ACC112 (cell line): ENCODE measurements at regions not wholly inside any gene's neighbourhood (a gene's known extent, or its start where the extent isn't known, plus 50 kb on each side); places are given as distances from the start of the nearest gene placed in this dataset.
"Not testable (repeated sequence)": the region's sequence is repeated elsewhere in the genome, so short reads cannot be mapped to it uniquely, and the experiment has no call there.

Experiments used
- H2AFZ ChIP-seq: fragments of 200-600 bp; sonication (generic); one replicate; pipeline ENCODE4 v1.6.0; 2017; ENCODE audit warnings: antibody characterized with exemption, low read length; ENCODE audit not compliant: unreplicated experiment
- H3K27ac ChIP-seq: fragments of 200-600 bp; sonication (generic); 2 replicates; pipeline ENCODE4 v1.5.1; 2014; ENCODE audit warnings: low read depth, mild to moderate bottlenecking, antibody characterized with exemption, low read length, moderate library complexity
- H3K27me3 ChIP-seq: fragments of 200-600 bp; sonication (generic); 2 replicates; pipeline ENCODE4 v1.6.1; 2014; ENCODE audit warnings: mild to moderate bottlenecking, antibody characterized with exemption, low read length, moderate library complexity, mixed read lengths; ENCODE audit not compliant: insufficient read depth
- H3K36me3 ChIP-seq: fragments of 200-600 bp; sonication (generic); 2 replicates; pipeline ENCODE4 v1.6.1; 2016; ENCODE audit warnings: mild to moderate bottlenecking, antibody characterized with exemption, low read length, moderate library complexity, mixed read lengths; ENCODE audit not compliant: insufficient read depth
- H3K4me1 ChIP-seq: fragments of 200-600 bp; sonication (generic); one replicate; pipeline ENCODE4 v1.6.1; 2016; ENCODE audit warnings: low read length, mixed read lengths; ENCODE audit not compliant: insufficient read depth, unreplicated experiment, control insufficient read depth
- H3K4me3 ChIP-seq: fragments of 200-600 bp; sonication (generic); 2 replicates; pipeline ENCODE4 v1.5.1; 2014; ENCODE audit warnings: mild to moderate bottlenecking, low read depth, low read length
- H3K79me2 ChIP-seq: fragments of 200-600 bp; sonication (generic); one replicate; pipeline ENCODE4 v1.6.0; 2016; ENCODE audit warnings: low read length; ENCODE audit not compliant: control insufficient read depth, unreplicated experiment, insufficient read depth

- not testable (repeated sequence) for H3K79me2 ChIP-seq, H2AFZ ChIP-seq, H3K4me1 ChIP-seq, H3K36me3 ChIP-seq, H3K4me3 ChIP-seq, H3K27me3 ChIP-seq, H3K27ac ChIP-seq
Measured at GRCh38 chr11:87494936-87495335, 457.2 kb downstream of the TMEM135 start.

DNA sequence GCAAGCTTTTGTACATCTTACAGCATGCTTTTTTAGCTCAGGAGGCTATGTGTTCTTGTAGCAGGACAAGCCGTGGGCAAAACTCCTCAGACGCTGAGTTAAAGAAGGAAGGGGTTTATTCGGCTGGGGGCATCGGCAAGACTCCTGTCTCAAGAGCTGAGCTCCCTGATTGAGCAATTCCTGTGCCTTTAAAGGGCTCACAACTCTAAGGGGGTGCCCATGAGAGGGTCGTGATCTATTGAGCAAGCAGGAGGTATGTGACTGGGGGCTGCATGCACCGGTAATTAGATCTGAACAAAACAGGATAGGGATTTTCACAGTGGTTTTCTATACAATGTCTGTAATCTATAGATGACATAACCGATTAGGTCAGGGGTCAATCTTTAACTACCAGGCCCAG, 456.3 kb downstream of the TMEM135 start:
- not testable (repeated sequence) for H3K4me3 ChIP-seq, H2AFZ ChIP-seq, H3K4me1 ChIP-seq, H3K27ac ChIP-seq, H3K79me2 ChIP-seq, H3K36me3 ChIP-seq, H3K27me3 ChIP-seq

DNA sequence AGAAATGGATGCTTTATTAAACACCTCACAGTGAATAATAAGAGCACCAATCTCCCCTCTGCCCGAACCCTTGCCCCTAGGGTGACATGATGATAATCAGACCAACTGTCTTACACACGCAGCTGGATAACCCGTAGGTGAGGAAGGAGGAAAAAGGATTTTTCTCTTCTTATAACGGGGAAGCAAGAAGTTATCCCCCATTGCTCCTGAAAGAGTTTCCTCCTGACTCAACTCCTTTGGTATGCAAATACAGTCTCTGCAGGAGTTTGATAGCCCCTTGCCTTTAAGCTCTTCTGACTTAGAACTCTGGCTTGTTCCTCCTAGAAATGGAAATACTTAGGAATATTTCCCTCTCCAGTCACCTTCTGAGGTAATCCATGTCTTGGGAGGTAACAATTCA, 455.8 kb downstream of the TMEM135 start:
- H3K79me2 ChIP-seq, result no peaks in the 10 kb centered on the region
- H3K4me3 ChIP-seq, result no peak overlapping the region
- H3K27me3 ChIP-seq, result no peaks in the 10 kb centered on the region; the same call in 1 of the 2 replicates
- H3K27ac ChIP-seq, result no peak overlapping the region
- H2AFZ ChIP-seq, result no peak overlapping the region
- no peaks in the 10 kb centered on the region for H3K36me3 ChIP-seq
- no peaks in the 10 kb centered on the region for H3K4me1 ChIP-seq

DNA sequence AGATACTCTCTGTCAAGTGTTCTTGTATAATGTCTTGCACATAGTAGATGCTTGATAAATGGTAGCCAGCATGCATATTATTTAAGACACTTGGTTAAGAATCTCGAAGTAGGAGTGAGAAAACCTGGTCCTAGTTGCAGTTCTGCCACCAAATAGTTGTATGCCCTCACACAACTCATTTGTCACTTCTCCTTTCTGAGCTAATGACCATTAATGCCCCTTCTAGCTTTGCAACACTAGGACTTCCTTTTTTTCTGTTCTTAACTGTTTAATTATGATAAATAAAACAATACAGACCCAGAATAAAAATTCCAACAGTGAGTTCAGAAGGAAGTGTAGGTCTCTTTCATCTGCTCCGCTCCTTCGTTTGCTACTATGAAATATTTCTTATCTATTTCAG, 453.6 kb downstream of the TMEM135 start:
- H3K4me1 ChIP-seq, result no peaks in the 10 kb centered on the region
- H3K27ac ChIP-seq, result no peak overlapping the region
- no peak overlapping the region for H3K4me3 ChIP-seq
- H3K36me3 ChIP-seq, result no peaks in the 10 kb centered on the region
- no peaks in the 10 kb centered on the region; the same call in none of the 2 replicates for H3K27me3 ChIP-seq
- no peaks in the 10 kb centered on the region for H3K79me2 ChIP-seq
- no peak overlapping the region for H2AFZ ChIP-seq

DNA sequence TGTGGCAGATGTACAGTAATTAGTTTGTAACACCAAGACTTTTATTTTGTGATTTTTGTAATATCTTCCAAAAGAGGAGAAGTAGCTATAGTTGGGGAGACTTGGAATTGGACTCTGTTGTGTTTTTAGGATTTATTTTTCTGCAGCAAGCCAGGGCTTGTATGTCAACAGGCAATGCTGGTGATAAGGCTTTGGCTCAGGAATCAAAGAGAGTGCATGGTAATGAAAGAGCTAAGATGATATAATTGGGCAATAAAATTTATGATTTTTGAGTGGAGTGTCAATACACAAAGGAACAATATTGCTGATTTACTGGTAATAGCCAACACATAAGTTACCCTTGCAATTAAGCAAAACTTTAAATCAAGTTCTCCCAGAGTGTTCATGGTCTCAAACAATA, 452.9 kb downstream of the TMEM135 start:
- H3K36me3 ChIP-seq, result no peaks in the 10 kb centered on the region
- no peak overlapping the region for H3K27ac ChIP-seq
- no peak overlapping the region for H2AFZ ChIP-seq
- H3K4me1 ChIP-seq, result no peaks in the 10 kb centered on the region
- no peaks in the 10 kb centered on the region; the same call in none of the 2 replicates for H3K27me3 ChIP-seq
- H3K4me3 ChIP-seq, result no peak overlapping the region
- no peaks in the 10 kb centered on the region for H3K79me2 ChIP-seq

GRCh38 chr11:87484566-87484965, 446.8 kb downstream of the TMEM135 start:
- Histone ChIP-seq H2AFZ (no peak overlapping the region), H3K27ac (no peak overlapping the region), H3K36me3 (no peaks in the 10 kb centered on the region), H3K4me1 (no peaks in the 10 kb centered on the region), H3K27me3 (no peaks in the 10 kb centered on the region; the same call in 1 of the 2 replicates), H3K4me3 (no peak overlapping the region), H3K79me2 (no peaks in the 10 kb centered on the region)

DNA sequence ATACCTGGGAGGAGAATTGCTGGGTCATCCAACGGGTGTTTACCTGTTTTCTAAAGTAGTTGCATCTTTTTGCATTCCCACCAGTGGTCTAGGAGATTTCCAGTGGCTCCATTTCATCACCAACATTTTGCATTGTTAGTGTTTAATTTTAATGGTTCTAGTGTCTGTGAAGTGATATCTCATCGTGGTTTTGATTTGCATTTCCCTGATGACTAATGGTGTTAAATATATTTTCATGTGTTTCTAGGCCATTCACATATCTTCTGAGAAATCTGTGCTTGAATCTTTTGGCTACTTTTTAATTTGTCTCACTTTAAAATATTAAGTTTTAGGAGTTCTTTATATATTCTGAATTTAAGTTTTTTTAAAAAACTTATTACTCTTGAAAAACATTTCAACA, 439.6 kb downstream of the TMEM135 start:
- Histone ChIP-seq H3K4me3 (no peak overlapping the region), H3K27ac (no peak overlapping the region), H2AFZ (no peak overlapping the region), H3K4me1 (peaks cover 11% of the 10 kb centered on the region), H3K36me3 (no peaks in the 10 kb centered on the region), H3K27me3 (no peaks in the 10 kb centered on the region), H3K79me2 (no peaks in the 10 kb centered on the region)

- Histone ChIP-seq H3K27me3 (no peaks in the 10 kb centered on the region), H3K79me2 (no peaks in the 10 kb centered on the region), H2AFZ (no peak overlapping the region), H3K36me3 (no peaks in the 10 kb centered on the region), H3K4me3 (no peak overlapping the region), H3K4me1 (peaks cover 11% of the 10 kb centered on the region), H3K27ac (no peak overlapping the region)
Measured at GRCh38 chr11:87473174-87473573, 435.4 kb downstream of the TMEM135 start.

DNA sequence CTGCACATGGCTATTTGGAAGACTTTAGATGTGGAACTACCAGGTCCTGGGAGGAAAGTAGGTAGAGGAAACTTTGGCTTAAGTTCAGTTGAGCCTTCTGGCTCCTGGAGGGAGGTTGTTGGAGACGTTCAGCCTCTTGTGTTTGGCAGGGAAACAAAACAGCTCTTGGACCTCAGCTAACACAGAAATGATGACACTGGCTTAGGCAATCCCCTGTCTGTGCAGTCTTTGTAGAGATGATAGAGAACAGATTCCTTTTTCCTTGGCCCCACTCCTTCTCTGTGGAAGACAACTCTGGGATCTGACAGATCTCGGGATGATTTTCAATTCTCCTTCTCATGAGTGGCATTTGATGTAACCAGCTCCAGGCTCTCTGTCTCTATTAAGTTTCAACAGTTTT, 428.5 kb downstream of the TMEM135 start:
- Histone ChIP-seq H3K27me3 (0 out of 2 replicates have a peak, but pooled peaks cover 7% of the 10 kb centered on the region), H3K36me3 (no peaks in the 10 kb centered on the region), H3K4me1 (no peaks in the 10 kb centered on the region), H2AFZ (no peak overlapping the region), H3K79me2 (no peaks in the 10 kb centered on the region), H3K4me3 (no peak overlapping the region), H3K27ac (no peak overlapping the region)

DNA sequence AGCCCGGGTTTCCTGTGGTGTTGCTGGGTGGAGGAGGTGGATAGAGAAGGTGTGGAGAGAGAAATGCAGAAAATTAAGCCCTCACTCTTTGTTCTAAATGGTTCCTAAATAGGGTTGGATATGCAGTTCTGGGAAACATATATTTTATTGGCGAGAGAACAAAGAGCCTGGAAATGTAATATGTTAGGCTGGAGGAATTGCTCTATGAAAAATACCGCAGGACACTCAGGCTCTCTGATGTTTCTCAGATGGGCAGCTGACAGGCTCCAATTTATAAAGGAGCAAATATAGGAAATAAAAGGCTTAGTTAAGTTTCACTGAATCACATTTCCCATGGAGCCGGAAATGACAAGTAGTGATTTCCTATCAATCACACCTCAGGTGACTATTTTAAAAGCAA, 428.0 kb downstream of the TMEM135 start:
- 0 out of 2 replicates have a peak, but pooled peaks cover 7% of the 10 kb centered on the region for H3K27me3 ChIP-seq
- no peaks in the 10 kb centered on the region for H3K79me2 ChIP-seq
- H3K36me3 ChIP-seq, result no peaks in the 10 kb centered on the region
- H3K4me3 ChIP-seq, result no peak overlapping the region
- no peaks in the 10 kb centered on the region for H3K4me1 ChIP-seq
- no peak overlapping the region for H2AFZ ChIP-seq
- H3K27ac ChIP-seq, result no peak overlapping the region

DNA sequence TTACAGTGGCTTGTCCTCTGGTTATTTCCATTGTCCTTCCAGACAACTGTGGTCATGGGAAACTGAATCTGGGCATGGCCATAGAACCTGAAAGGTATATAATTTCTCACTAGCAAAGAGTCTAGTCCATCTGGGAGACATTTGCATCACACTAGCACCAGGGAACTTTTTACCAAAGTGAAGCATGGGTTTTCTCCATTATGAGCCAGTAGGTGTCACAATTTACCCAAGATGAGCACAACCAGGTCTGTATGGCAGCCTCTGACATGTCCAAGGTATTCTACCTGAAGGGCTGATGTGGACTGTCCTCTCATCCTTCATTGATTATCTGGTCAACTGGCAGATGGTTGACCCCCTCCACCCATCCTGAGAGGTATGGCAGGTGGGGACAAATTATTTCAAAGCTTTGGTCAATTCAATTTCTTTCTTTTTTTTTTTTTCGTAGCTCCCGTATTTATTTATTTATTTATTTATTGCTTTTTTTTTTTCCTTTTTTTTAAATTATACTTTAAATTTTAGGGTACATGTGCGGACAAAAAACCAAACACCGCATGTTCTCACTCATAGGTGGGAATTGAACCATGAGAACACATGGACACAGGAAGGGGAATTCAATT, 425.9 kb downstream of the TMEM135 start:
- Histone ChIP-seq H3K27me3 (peaks cover 15% of the 10 kb centered on the region; the same call in 1 of the 2 replicates), H2AFZ (no peak overlapping the region), H3K4me3 (no peak overlapping the region), H3K4me1 (no peaks in the 10 kb centered on the region), H3K79me2 (no peaks in the 10 kb centered on the region), H3K36me3 (no peaks in the 10 kb centered on the region), H3K27ac (no peak overlapping the region)
